IMR-90 (cell line): ENCODE measurements at regions not wholly inside any gene's neighbourhood (a gene's known extent, or its start where the extent isn't known, plus 50 kb on each side); places are given as distances from the start of the nearest gene placed in this dataset.

ENCODE experiments used
- ATAC-seq: fragments of 200-7000 bp; cut with Tn5 transposase; 2 replicates; pipeline ENCODE4 v1.9.1; 2020; ENCODE audit warnings: low read depth, mild to moderate bottlenecking, moderate library complexity
- BruUV-seq: library from RNA; stranded (reverse); fragments of 400-500 nt; replicated peaks from 2 replicates; lab custom pipeline; 2021; lab: Mats Ljungman, UMichigan
- CTCF ChIA-PET: fragments of 300-600 bp; formaldehyde crosslinking; extraction: SDS; loops from one replicate; lab custom pipeline; 2021; ENCODE audit warnings: antibody characterized with exemption; lab: Yijun Ruan, JAX
- POLR2A ChIA-PET: fragments of 300-600 bp; sonication (Branson Sonifier 250); formaldehyde crosslinking; loops from one replicate; lab custom pipeline; 2022; ENCODE audit warnings: antibody characterized with exemption; ENCODE audit not compliant: unreplicated experiment; lab: Charles Lee
- DNase-seq: peaks from one replicate; pipeline ENCODE4 v3.0.0; 2013
- H2AFZ ChIP-seq: replicated peaks from 2 replicates; pipeline ENCODE3; 2013; ENCODE audit warnings: low read length, mild to moderate bottlenecking; ENCODE audit not compliant: poor library complexity
- H2AK5ac ChIP-seq: 2 replicates; pipeline ENCODE4 v1.6.1; 2013; ENCODE audit warnings: low read depth, low read length, inconsistent platforms
- H2AK9ac ChIP-seq: replicated peaks from 2 replicates; pipeline ENCODE3; 2013; ENCODE audit warnings: mild to moderate bottlenecking, low read depth, low read length, moderate library complexity; ENCODE audit not compliant: poor library complexity
- H2BK120ac ChIP-seq: 2 replicates; pipeline ENCODE4 v1.6.1; 2013; ENCODE audit warnings: low read depth, low read length, inconsistent platforms
- H2BK15ac ChIP-seq: 3 replicates; pipeline ENCODE4 v1.6.1; 2013; ENCODE audit warnings: low read depth, low read length, inconsistent platforms
- H2BK20ac ChIP-seq: 2 replicates; pipeline ENCODE4 v1.6.1; 2013; ENCODE audit warnings: low read depth, mild to moderate bottlenecking, inconsistent platforms, low read length, moderate library complexity
- H2BK5ac ChIP-seq: 2 replicates; pipeline ENCODE4 v1.6.1; 2013; ENCODE audit warnings: mild to moderate bottlenecking, low read depth, low read length, inconsistent platforms; ENCODE audit not compliant: poor library complexity, severe bottlenecking
- H3K14ac ChIP-seq: replicated peaks from 2 replicates; pipeline ENCODE4 v1.6.1; 2013; ENCODE audit warnings: low read depth, low read length, inconsistent platforms
- H3K18ac ChIP-seq: 2 replicates; pipeline ENCODE4 v1.6.1; 2013; ENCODE audit warnings: low read depth, low read length, control low read depth
- H3K23ac ChIP-seq: 2 replicates; pipeline ENCODE4 v1.6.1; 2013; ENCODE audit warnings: low read depth, low read length, inconsistent platforms
- H3K27ac ChIP-seq: 2 replicates; pipeline ENCODE4 v1.5.1; 2013; ENCODE audit warnings: mild to moderate bottlenecking, control low read depth, low read length; ENCODE audit not compliant: insufficient read depth
- H3K27me3 ChIP-seq: 2 replicates; pipeline ENCODE4 v1.6.1; 2013; ENCODE audit warnings: low read length; ENCODE audit not compliant: control insufficient read depth, insufficient read depth
- H3K36me3 ChIP-seq: 2 replicates; pipeline ENCODE4 v1.6.1; 2013; ENCODE audit warnings: low read length, mixed read lengths; ENCODE audit not compliant: control insufficient read depth, insufficient read depth
- H3K4ac ChIP-seq: 2 replicates; pipeline ENCODE4 v1.6.1; 2013; ENCODE audit warnings: low read depth, low read length, inconsistent platforms
- H3K4me1 ChIP-seq: 2 replicates; pipeline ENCODE4 v1.6.1; 2013; ENCODE audit warnings: low read length, mixed read lengths; ENCODE audit not compliant: control insufficient read depth, insufficient read depth
- H3K4me2 ChIP-seq: 2 replicates; pipeline ENCODE4 v1.6.1; 2013; ENCODE audit warnings: low read depth, mild to moderate bottlenecking, control low read depth, low read length, moderate library complexity
- H3K4me3 ChIP-seq: 2 replicates; pipeline ENCODE4 v1.5.1; 2013; ENCODE audit warnings: low read depth, mild to moderate bottlenecking, control low read depth, low read length, moderate library complexity; ENCODE audit not compliant: insufficient read depth
- H3K56ac ChIP-seq: 2 replicates; pipeline ENCODE4 v1.6.1; 2013; ENCODE audit warnings: low read length, inconsistent platforms; ENCODE audit not compliant: insufficient read depth; ENCODE audit errors: extremely low read depth
- H3K79me1 ChIP-seq, 2 experiments: 2 replicates each; pipeline ENCODE4 v1.6.1; 2013; ENCODE audit warnings: low read length in 2 of 2, inconsistent platforms in 1 of 2, low read depth in 1 of 2
- H3K9ac ChIP-seq: 2 replicates; pipeline ENCODE4 v1.6.1; 2013; ENCODE audit warnings: low read depth, low read length, control low read depth
- H3K9me1 ChIP-seq: 2 replicates; pipeline ENCODE4 v1.6.1; 2013; ENCODE audit warnings: low read length, inconsistent platforms; ENCODE audit not compliant: insufficient read depth
- H3K9me3 ChIP-seq: 2 replicates; pipeline ENCODE4 v1.6.1; 2013; ENCODE audit warnings: low read length; ENCODE audit not compliant: control insufficient read depth, insufficient read depth
- H4K20me1 ChIP-seq: 2 replicates; pipeline ENCODE4 v1.6.1; 2013; ENCODE audit warnings: low read length, inconsistent platforms; ENCODE audit not compliant: insufficient read depth
- H4K5ac ChIP-seq: 2 replicates; pipeline ENCODE4 v1.6.1; 2013; ENCODE audit warnings: mild to moderate bottlenecking, low read depth, low read length, control low read depth
- H4K8ac ChIP-seq, 2 experiments: 2 replicates each; pipeline ENCODE4 v1.6.1; 2013; ENCODE audit warnings: low read depth in 2 of 2, low read length in 2 of 2, control low read depth in 1 of 2, inconsistent platforms in 1 of 2
- H4K91ac ChIP-seq: 2 replicates; pipeline ENCODE4 v1.6.1; 2013; ENCODE audit warnings: low read depth, low read length, inconsistent platforms; ENCODE audit not compliant: insufficient read depth
- CHD1 ChIP-seq: IDR thresholded peaks from 2 replicates; pipeline ENCODE4 v1.6.1; 2012; ENCODE audit warnings: low read depth, low read length, improper control_type of control experiment
- CTCF ChIP-seq: conservative IDR thresholded peaks from 2 replicates; pipeline ENCODE4 v1.5.1; 2012; ENCODE audit warnings: mild to moderate bottlenecking, low read depth, low read length, improper control_type of control experiment
- FOS ChIP-seq: fragments of 150-350 bp; IDR thresholded peaks from 2 replicates; pipeline ENCODE4 v1.6.1; 2016; ENCODE audit warnings: low read depth, low read length
- MAFK ChIP-seq: IDR thresholded peaks from 2 replicates; pipeline ENCODE4 v1.6.1; 2012; ENCODE audit warnings: low read depth, low read length, improper control_type of control experiment
- MXI1 ChIP-seq: IDR thresholded peaks from 2 replicates; pipeline ENCODE4 v1.6.1; 2012; ENCODE audit warnings: low read depth, mild to moderate bottlenecking, low read length, moderate library complexity, borderline replicate concordance
- NFE2L2 ChIP-seq: fragments of 150-350 bp; IDR thresholded peaks from 2 replicates; pipeline ENCODE4 v1.6.1; 2016; ENCODE audit warnings: low read depth, mild to moderate bottlenecking, low read length
- POLR2A ChIP-seq: IDR thresholded peaks from 2 replicates; pipeline ENCODE4 v1.6.1; 2012; ENCODE audit warnings: mild to moderate bottlenecking, low read depth, low read length
- RAD21 ChIP-seq: IDR thresholded peaks from 2 replicates; pipeline ENCODE4 v1.6.1; 2012; ENCODE audit warnings: low read length, improper control_type of control experiment
- RCOR1 ChIP-seq: IDR thresholded peaks from 2 replicates; pipeline ENCODE4 v1.6.1; 2012; ENCODE audit warnings: mild to moderate bottlenecking, low read length, improper control_type of control experiment; ENCODE audit not compliant: insufficient replicate concordance
- SMC3 ChIP-seq: fragments of 150-350 bp; IDR thresholded peaks from 2 replicates; pipeline ENCODE4 v1.6.1; 2016; ENCODE audit warnings: low read depth, mild to moderate bottlenecking, antibody characterized with exemption, low read length, moderate library complexity
- USF2 ChIP-seq: fragments of 150-350 bp; IDR thresholded peaks from 2 replicates; pipeline ENCODE4 v1.6.1; 2017; ENCODE audit warnings: mild to moderate bottlenecking, antibody characterized with exemption, low read length, low read depth
- WGBS, 2 experiments: methylation state at CpG; one replicate each; pipeline versions ENCODE4 v1.1.5 to v1.1.7; 2013; ENCODE audit warnings: missing lambda C conversion rate in 2 of 2; ENCODE audit not compliant: insufficient read length in 1 of 2; ENCODE audit errors: extremely low coverage in 2 of 2; 5-methylcytosine and 5-hydroxymethylcytosine counted together
- dilution Hi-C: fragments of 300-500 bp; cut with HindIII; formaldehyde crosslinking; loops from one replicate; pipeline ENCODE4 v1.14.3; 2018; ENCODE audit warnings: low sequenced_read_pairs; ENCODE audit not compliant: unreplicated experiment
- in situ Hi-C: fragments of 300-500 bp; cut with MboI; formaldehyde crosslinking; loops from 3 replicates; pipeline ENCODE4 v1.14.3; 2019; ENCODE audit warnings: low sequenced_read_pairs, inconsistent platforms, mixed read lengths
- intact Hi-C: fragments of 100-400 bp; cut with micrococcal nuclease; formaldehyde crosslinking; loops from 2 replicates; pipeline ENCODE4 v1.10.0; 2022

GRCh38 chr2:176658708-176659107, 389.5 kb downstream of the MTX2 start:
- WGBS, 2 experiments, result 58% methylated on average over 3 of the region's 4 CpGs; no CpG with 5 or more reads in 1 of the 2 experiments
- POLR2A ChIA-PET, result no interaction called here

More at GRCh38 chr2:176658708-176659107, 389.5 kb downstream of the MTX2 start:
- Histone ChIP-seq H4K5ac (no peak overlapping the region), H3K23ac (no peak overlapping the region), H3K9ac (no peak overlapping the region), H3K36me3 (no peaks in the 10 kb centered on the region), H3K9me1 (no peaks in the 10 kb centered on the region), H2AFZ (no peak overlapping the region), H3K14ac (no peak overlapping the region), H2BK120ac (no peak overlapping the region), H3K4ac (no peak overlapping the region), H2AK9ac (no peak overlapping the region), H3K79me1 (no peaks in the 10 kb centered on the region), H3K4me1 (no peaks in the 10 kb centered on the region), H2BK5ac (no peak overlapping the region), H4K91ac (no peak overlapping the region), H4K20me1 (no peaks in the 10 kb centered on the region), H4K8ac (no peak overlapping the region), H3K27me3 (peaks cover 4% of the 10 kb centered on the region; the same call in 1 of the 2 replicates), H3K18ac (no peak overlapping the region), H3K27ac (no peak overlapping the region), H3K4me2 (no peak overlapping the region), H3K9me3 (no peaks in the 10 kb centered on the region), H2AK5ac (no peak overlapping the region), H3K56ac (no peak overlapping the region), H3K4me3 (no peak overlapping the region), H2BK15ac (no peak overlapping the region), H2BK20ac (no peak overlapping the region)
- CTCF ChIA-PET, result no interaction called here
- in situ Hi-C loops (no loop called here), dilution Hi-C loops (no loop called here), intact Hi-C loops (loop anchor here (10.0 kb wide), 1 partner anchor 1096 kb away; no protein-coding TSS in a partner anchor)
- ATAC-seq (no peak), DNase-seq (no peak)
- no TSS peak for BruUV-seq
- TF ChIP-seq RAD21 (no peak), MAFK (no peak), POLR2A (no peak), RCOR1 (no peak), MXI1 (no peak), SMC3 (no peak), CTCF (no peak), CHD1 (no peak), NFE2L2 (no peak), FOS (no peak), USF2 (no peak)
